Stimulated activated CD8-positive, alpha-beta memory T cell treated with anti-CD3 and anti-CD28 coated beads, Interleukin-7, amount 100 ng/mL, for 1 hour (primary cell): ENCODE measurements at regions not wholly inside any gene's neighbourhood (a gene's known extent, or its start where the extent isn't known, plus 50 kb on each side); places are given as distances from the start of the nearest gene placed in this dataset.

Experiments
- DNase-seq, 2 donors: peaks; one replicate each; pipeline ENCODE4 v3.0.0-alpha.2; 2020; ENCODE audit warnings: low read depth in 2 of 2

- DNase-seq = no peak
Observed at GRCh38 chr9:88658311-88658822, 123.4 kb downstream of the NXNL2 start.

- DNase-seq = no peak
Observed at GRCh38 chr9:88659126-88659525, 124.1 kb downstream of the NXNL2 start.

GRCh38 chr9:88660611-88661010, 125.6 kb downstream of the NXNL2 start:
- DNase-seq = no peak

GRCh38 chr9:88661759-88662158, 126.8 kb downstream of the NXNL2 start:
- DNase-seq = no peak

GRCh38 chr9:88663771-88664419, 128.9 kb downstream of the NXNL2 start:
- DNase-seq = no peak

- no peak for DNase-seq
Observed at GRCh38 chr9:88664773-88665172, 129.8 kb downstream of the NXNL2 start.

GRCh38 chr9:88672874-88673689, 138.1 kb downstream of the NXNL2 start:
- DNase-seq = no peak

GRCh38 chr9:88673886-88674285, 138.9 kb downstream of the NXNL2 start:
- no peak for DNase-seq

GRCh38 chr9:88676644-88677043, 141.7 kb downstream of the NXNL2 start:
- DNase-seq = no peak

GRCh38 chr9:88678008-88678407, 143.0 kb downstream of the NXNL2 start:
- no peak for DNase-seq

GRCh38 chr9:88678431-88678830, 143.5 kb downstream of the NXNL2 start:
- DNase-seq = no peak

GRCh38 chr9:88680041-88680440, 145.1 kb downstream of the NXNL2 start:
- no peak for DNase-seq

- no peak for DNase-seq
Observed at GRCh38 chr9:88680505-88681160, 145.7 kb downstream of the NXNL2 start.

GRCh38 chr9:88681434-88681833, 146.5 kb downstream of the NXNL2 start:
- no peak for DNase-seq

GRCh38 chr9:88682431-88682831, 147.5 kb downstream of the NXNL2 start:
- no peak for DNase-seq

- no peak for DNase-seq
Observed at GRCh38 chr9:88684046-88684445, 149.1 kb downstream of the NXNL2 start.

GRCh38 chr9:88684845-88685244, 149.9 kb downstream of the NXNL2 start:
- DNase-seq = no peak

- DNase-seq = no peak
Observed at GRCh38 chr9:88685966-88686365, 151.0 kb downstream of the NXNL2 start.

- DNase-seq = no peak
Observed at GRCh38 chr9:88689509-88690298, 154.7 kb downstream of the NXNL2 start.

GRCh38 chr9:88690628-88691027, 155.7 kb downstream of the NXNL2 start:
- DNase-seq = no peak

- no peak for DNase-seq
Observed at GRCh38 chr9:88691091-88691490, 156.1 kb downstream of the NXNL2 start.

GRCh38 chr9:88691811-88692210, 156.8 kb downstream of the NXNL2 start:
- no peak for DNase-seq
